Nephron (organoid): ENCODE measurements at regions not wholly inside any gene's neighbourhood (a gene's known extent, or its start where the extent isn't known, plus 50 kb on each side); places are given as distances from the start of the nearest gene placed in this dataset.

ENCODE experiments used
- H3K27ac Mint-ChIP-seq, 3 experiments: 2 replicates each; pipeline ENCODE4 v1.8.0; 2020; ENCODE audit warnings: mixed read lengths in 3 of 3, mild to moderate bottlenecking in 2 of 3, moderate library complexity in 1 of 3
- H3K27me3 Mint-ChIP-seq: 2 replicates; pipeline ENCODE4 v1.8.0; 2021; ENCODE audit warnings: low read depth, mild to moderate bottlenecking, moderate library complexity, mixed read lengths
- H3K36me3 Mint-ChIP-seq: 2 replicates; pipeline ENCODE4 v1.8.0; 2020; ENCODE audit warnings: low read depth, mixed read lengths
- H3K4me1 Mint-ChIP-seq: 2 replicates; pipeline ENCODE4 v1.8.0; 2020; ENCODE audit warnings: mixed read lengths
- H3K4me3 Mint-ChIP-seq, 3 experiments: 2 replicates each; pipeline ENCODE4 v1.8.0; 2020; ENCODE audit warnings: mild to moderate bottlenecking in 3 of 3, mixed read lengths in 3 of 3, moderate library complexity in 2 of 3
- H3K9me3 Mint-ChIP-seq: 2 replicates; pipeline ENCODE4 v1.8.0; 2020; ENCODE audit warnings: mixed read lengths
- CTCF ChIP-seq, 3 experiments: fragments of 200-600 bp; sonication (generic); IDR thresholded peaks; one replicate each; pipeline ENCODE4 v1.5.0; 2021; ENCODE audit warnings: antibody characterized with exemption in 3 of 3; ENCODE audit not compliant: unreplicated experiment in 3 of 3

DNA sequence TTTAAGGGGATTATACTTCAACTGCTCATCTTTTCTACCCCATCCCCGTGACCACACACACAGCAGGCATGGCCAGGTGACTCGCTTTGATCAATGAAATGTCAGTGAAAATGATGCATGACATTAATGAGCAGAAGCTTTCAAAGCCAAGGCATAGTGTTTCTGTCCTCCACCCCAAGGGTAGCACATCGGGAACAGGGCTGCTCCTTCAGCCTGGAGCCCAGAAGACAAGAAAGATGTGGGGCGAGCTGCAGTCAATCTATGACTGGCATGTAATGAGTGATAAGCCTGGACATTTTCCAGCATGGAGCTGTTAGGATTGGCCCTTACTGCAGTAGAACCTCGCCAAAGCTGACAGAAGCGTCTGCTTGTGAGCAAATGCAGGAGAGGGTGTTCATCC, 122.6 kb upstream of the IRX2 start:
- Mint-ChIP-seq H3K4me1 (no peaks in the 10 kb centered on the region), H3K27me3 (peaks cover 19% of the 10 kb centered on the region), H3K9me3 (peaks cover 16% of the 10 kb centered on the region), H3K27ac (no peak overlapping the region), H3K4me3 (no peak overlapping the region), H3K36me3 (peaks cover under 1% of the 10 kb centered on the region)
- no peak for TF ChIP-seq CTCF (IDR thresholded peaks at IDR 0.05; ENCODE audit: unreplicated experiment in 3 of 3)

DNA sequence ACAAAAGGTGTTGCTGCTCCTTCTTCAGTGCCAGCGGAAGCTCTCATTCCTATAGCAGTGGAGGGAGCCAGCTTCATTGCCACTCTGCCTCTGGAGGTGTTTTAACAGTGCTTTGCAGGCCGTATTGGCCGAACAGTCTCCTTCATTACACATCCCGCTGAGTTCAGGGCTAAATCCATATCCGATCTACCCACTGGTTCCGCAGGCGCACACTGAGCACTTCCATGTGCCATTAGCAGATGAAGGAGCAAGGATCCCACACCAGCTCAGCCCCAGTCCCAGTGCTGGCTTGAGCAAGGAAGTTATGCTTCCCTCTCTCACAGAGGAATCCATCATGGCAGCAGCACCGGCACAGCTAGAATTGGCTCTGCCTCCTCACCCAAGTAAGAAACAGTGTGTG, 121.2 kb upstream of the IRX2 start:
- H3K4me1 Mint-ChIP-seq, result no peaks in the 10 kb centered on the region
- peaks cover 4% of the 10 kb centered on the region for H3K9me3 Mint-ChIP-seq
- no peak overlapping the region for H3K27ac Mint-ChIP-seq
- no peak overlapping the region for H3K4me3 Mint-ChIP-seq
- peaks cover 30% of the 10 kb centered on the region for H3K27me3 Mint-ChIP-seq
- H3K36me3 Mint-ChIP-seq, result no peaks in the 10 kb centered on the region
- no peak for TF ChIP-seq CTCF (IDR thresholded peaks at IDR 0.05; ENCODE audit: unreplicated experiment in 3 of 3)

DNA sequence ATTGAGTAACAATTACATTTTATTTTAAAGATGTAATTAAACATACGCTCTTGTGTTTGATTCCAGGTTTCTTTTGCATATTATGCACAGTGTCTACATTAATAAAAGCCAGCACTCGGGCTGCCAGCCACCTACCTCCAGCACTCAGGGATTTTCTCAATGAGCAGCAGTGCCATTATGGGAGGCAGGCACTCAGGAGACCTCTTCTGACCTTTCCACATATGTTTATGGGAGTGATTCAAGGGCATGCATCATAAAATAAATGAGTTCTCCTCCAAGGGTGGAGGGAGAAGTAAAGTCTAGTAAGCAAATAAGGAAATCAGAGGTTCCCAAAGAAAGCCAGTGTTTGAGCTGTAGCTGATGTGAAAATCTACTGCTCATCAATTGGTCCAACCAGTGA, 119.8 kb upstream of the IRX2 start:
- Mint-ChIP-seq H3K9me3 (peaks cover 2% of the 10 kb centered on the region), H3K36me3 (no peaks in the 10 kb centered on the region), H3K27me3 (peaks cover 37% of the 10 kb centered on the region), H3K4me1 (peaks cover 6% of the 10 kb centered on the region), H3K4me3 (no peak overlapping the region), H3K27ac (no peak overlapping the region)
- no peak for TF ChIP-seq CTCF (IDR thresholded peaks at IDR 0.05; ENCODE audit: unreplicated experiment in 3 of 3)

DNA sequence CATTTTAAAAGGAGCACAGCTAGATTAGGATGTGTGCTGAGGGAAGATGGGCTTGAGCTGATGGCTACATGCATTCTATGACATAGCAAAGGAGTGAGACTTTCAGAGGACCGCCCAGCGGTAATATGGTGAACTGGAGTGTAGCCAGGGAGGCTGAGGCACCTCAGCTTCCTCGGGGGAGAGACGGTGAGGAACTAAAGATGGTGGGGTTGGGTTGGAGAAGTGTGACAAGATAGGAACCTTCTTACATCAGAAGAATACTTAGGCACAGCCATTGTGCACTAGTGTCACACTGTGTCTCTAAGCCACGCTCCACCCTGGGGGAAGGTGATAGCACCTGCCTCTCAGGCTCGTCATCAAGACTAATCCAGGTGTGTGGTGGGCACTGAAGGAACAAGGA, 118.0 kb upstream of the IRX2 start:
- H3K27me3 Mint-ChIP-seq, result peaks cover 32% of the 10 kb centered on the region
- no peaks in the 10 kb centered on the region for H3K36me3 Mint-ChIP-seq
- H3K4me1 Mint-ChIP-seq, result peaks cover 6% of the 10 kb centered on the region
- no peaks in the 10 kb centered on the region for H3K9me3 Mint-ChIP-seq
- H3K4me3 Mint-ChIP-seq, result no peak overlapping the region
- TF ChIP-seq CTCF (IDR thresholded peaks at IDR 0.05; ENCODE audit: unreplicated experiment in 3 of 3), result no peak
- H3K27ac Mint-ChIP-seq, result no peak overlapping the region

GRCh38 chr5:2867373-2867933, 116.0 kb upstream of the IRX2 start:
- Mint-ChIP-seq H3K27me3 (peaks cover 28% of the 10 kb centered on the region), H3K9me3 (no peaks in the 10 kb centered on the region), H3K4me1 (peaks cover 6% of the 10 kb centered on the region), H3K36me3 (no peaks in the 10 kb centered on the region), H3K27ac (no peak overlapping the region), H3K4me3 (no peak overlapping the region)
- no peak for TF ChIP-seq CTCF (IDR thresholded peaks at IDR 0.05; ENCODE audit: unreplicated experiment in 3 of 3)

GRCh38 chr5:2866662-2867372, 115.3 kb upstream of the IRX2 start:
- Mint-ChIP-seq H3K4me3 (no peak overlapping the region), H3K9me3 (no peaks in the 10 kb centered on the region), H3K27ac (no peak overlapping the region), H3K36me3 (no peaks in the 10 kb centered on the region), H3K27me3 (peaks cover 28% of the 10 kb centered on the region), H3K4me1 (peaks cover 6% of the 10 kb centered on the region)
- no peak for TF ChIP-seq CTCF (IDR thresholded peaks at IDR 0.05; ENCODE audit: unreplicated experiment in 3 of 3)
